GM21390 (cell line): ENCODE measurements at regions not wholly inside any gene's neighbourhood (a gene's known extent, or its start where the extent isn't known, plus 50 kb on each side); places are given as distances from the start of the nearest gene placed in this dataset.
A peak's percentile ranks its signal among the peaks of the same experiment; 100 is the strongest.
"Not testable (repeated sequence)": the region's sequence is repeated elsewhere in the genome, so short reads cannot be mapped to it uniquely, and the experiment has no call there.

Source experiments
- ATAC-seq: cut with Tn5 transposase; IDR thresholded peaks from one replicate; pipeline ENCODE4 v1.9.1; 2021; ENCODE audit not compliant: unreplicated experiment

DNA sequence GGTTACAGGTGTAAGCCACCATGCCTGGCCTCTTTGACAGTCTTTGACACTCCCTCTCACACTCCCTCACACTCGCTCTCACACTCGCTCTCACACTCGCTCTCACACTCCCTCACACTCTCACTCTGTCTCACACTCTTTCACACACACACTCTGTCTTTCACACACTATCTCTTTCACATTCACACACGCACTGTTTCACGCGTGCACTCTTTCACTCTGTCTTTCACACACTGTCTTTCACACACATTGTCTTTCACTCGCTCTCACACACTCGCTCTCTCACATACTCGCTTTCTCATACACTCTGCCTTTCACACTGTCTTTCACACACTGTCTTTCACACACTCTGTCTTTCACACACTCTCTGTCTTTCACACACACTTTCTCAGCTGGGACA, 167.1 kb upstream of the CXCL13 start:
- ATAC-seq: no peak

DNA sequence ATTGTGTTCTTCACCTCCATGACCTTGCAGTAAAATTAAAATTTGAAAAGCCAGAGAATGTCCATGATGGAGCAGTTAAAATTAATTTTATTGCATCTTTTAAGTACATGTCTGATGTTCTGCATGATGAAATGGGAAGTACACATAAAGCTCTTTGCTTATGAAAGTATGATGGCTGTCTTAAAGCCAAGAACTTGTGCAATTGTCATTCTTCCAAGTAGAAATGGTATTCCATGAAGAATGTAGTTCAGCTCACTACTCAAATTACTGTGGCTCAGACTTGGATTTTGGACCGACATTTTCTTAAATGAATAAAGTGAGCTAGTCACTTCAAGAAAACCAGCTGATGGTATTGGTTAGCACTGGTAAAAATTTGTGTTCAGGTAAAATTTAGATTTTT, 161.7 kb upstream of the CXCL13 start:
- no peak for ATAC-seq

DNA sequence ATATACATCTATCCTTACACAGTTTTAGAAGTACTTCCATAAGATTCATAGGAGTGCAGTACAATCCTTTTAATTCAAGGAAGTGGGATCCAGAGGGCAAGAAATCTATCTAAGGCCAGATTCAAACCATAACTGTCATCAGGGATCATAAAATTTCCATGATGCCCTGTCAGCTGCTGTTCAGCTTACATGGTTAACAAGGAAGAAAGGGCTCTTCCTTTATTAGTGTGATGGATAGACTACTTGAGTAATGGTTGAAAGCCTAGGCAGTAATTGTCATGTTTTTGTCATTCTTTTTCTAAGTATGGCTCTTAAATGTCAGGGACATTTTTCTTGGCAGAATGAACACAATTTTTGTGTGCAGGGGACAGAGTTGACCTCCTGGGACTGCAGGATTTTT, 159.8 kb upstream of the CXCL13 start:
- no peak for ATAC-seq

DNA sequence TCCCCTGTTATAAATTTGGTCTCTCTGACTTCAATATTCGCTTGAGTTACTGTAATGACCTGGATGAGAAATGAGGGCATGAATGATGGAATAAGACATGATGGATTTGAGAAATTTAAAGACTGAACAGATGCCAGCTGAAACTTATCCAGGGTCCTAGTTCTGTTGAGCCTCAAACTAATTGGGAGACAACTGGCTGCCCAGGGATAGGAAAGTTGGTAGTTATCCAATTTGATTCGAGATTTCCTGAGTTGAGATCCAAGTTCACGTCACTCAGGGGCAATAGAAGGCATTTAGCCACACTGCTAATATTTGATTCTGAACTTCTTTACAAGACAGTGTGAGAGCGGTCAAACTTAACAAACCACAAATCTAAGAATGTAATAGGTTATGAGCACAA, 159.0 kb upstream of the CXCL13 start:
- no peak for ATAC-seq

DNA sequence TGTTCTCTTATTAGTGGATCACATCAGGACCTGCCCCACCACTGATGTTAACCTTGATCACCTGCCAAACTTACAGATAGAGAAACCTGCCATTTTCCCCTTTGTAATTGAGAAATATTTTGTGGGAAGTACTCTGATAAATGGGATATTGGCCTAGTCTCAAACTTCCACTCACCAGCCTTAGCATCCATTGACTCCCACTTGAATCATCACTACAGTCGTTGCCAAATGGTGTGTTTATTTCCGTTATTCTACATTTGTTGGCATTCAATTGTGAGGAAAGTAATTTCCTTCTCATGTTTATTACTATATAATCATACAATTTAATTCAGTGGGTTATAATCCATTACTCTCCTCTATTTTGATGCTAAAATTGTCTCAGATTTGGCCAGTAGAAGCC, 156.4 kb upstream of the CXCL13 start:
- ATAC-seq: no peak

DNA sequence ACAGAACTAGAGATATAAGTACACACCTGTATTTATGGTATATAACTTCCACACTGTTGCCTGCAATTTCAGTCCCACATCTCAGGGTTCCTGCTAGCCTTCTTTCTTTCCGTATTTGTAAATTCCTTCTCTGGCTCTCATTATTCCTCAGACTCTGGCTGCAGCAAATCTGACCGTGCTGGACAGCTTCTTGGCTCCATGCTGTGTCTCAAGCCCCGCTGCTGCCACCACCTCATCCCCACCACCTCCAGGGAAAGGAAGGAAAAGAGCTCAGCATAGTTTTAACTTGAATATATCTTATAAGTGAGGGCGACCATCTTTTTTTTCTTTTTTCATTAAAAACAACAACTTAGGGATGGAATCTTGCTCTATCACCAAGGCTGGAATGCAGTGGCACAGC, 155.6 kb upstream of the CXCL13 start:
- ATAC-seq: no peak

DNA sequence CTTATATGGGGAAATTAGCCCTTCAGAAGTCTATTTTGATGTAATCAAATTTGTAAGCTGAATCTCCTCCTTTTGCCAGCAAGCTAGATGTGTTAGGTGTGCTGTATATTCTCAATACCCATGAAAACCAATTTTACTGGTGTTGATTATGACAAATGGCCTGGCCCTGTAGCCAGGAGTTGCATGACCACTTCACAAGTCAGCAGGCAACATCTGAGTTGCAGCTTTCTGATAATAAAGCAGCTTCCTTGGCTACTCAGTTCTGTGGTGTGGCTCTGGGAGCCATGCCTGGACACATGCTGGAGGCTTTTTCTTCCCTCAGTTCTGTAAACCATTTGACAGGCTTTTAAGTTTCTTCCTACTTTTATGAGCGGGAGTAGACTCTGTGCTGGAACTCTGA, 154.1 kb upstream of the CXCL13 start:
- ATAC-seq: no peak

DNA sequence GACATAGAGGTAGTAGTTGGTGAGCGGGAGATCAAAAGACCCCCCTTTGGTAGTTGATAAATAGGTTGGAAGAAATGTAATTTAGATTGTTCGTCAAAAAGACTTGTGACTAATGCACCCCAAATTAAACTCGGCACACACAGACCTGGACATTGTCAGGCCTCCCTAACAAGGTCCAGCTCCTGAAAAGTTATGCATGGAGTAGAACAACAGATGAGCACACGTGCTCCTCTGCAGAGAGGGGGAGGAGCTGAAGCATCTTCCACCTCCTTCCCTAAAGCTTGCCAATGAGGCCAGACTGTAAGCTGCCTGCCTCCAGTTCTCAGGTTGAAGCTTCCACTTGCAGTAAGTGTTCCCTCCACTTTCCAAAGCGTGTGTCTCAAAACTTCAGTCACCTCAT, 153.5 kb upstream of the CXCL13 start:
- not testable (repeated sequence) for ATAC-seq

DNA sequence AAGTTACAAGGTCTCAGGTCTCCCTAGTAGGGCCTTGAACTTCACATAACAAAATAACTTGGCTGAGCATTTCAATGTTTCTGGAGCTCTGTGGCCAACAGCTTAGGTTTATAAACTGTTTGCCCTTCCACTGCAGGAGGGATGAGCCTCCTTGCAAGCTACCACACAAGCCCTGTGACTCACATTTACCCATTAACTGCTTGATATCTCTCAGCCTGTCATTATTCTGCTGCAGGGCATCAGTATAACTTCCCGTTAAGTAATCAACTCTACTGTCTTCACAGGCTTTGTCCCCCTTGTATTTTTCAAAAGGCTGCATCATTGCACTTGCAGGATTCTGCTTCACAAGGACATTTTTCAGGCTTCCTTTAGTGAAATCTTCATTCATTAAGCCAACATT, 151.7 kb upstream of the CXCL13 start:
- no peak for ATAC-seq

DNA sequence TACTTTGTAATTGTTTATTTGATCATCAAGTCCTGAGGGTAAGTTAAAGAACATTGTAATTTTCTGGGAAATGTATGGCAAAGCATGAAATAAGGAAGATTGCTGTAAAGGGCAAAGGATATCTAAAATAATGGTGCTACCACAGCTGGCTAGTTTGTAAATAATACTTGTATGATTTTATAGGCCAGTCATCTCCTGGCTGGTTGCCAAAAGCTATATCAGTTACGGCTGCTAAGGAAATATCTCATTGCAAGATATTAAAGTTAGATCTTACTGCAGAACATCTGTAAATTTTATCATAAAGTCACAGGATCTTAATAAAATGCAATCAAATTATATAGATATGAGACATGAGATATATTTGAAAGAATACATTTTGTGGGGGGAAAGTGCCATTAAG, 150.8 kb upstream of the CXCL13 start:
- no peak for ATAC-seq

DNA sequence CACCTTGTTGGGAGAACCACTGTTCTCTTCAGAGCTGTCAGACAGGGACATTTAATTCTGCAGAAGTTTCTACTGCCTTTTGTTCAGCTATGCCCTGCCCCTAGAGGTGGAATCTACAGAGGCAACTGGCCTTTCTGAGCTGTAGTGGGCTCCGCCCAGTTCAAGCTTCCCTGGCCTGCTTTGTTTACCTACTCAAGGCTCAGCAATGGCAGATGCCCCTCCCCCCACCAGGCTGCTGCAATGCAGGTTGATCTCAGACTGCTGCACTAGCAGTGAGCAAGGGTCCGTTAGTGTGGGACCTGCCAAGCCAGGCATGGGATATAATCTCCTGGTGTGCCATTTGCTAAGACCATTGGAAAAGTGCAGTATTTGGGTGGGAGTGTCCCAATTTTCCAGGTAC, 141.5 kb upstream of the CXCL13 start:
- not testable (repeated sequence) for ATAC-seq

DNA sequence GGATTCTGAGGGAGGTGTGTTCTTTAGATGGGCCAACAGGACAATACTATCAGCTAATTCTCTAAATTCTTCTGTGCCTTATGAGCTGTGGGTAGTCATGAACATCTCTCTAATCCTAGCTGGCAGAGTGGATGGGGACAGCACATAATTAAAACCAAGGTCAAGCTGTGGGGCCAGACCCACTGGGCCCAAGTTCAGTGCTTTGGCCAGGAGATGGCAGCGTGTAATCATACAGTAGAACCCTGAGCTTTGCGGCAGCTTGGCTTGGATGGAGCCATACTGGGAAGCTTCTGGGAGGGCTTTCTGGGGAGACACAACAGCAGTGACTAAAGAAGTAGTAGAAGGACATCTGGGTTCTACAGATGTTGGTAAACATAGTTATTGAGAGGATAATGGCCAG, 140.3 kb upstream of the CXCL13 start:
- no peak for ATAC-seq

DNA sequence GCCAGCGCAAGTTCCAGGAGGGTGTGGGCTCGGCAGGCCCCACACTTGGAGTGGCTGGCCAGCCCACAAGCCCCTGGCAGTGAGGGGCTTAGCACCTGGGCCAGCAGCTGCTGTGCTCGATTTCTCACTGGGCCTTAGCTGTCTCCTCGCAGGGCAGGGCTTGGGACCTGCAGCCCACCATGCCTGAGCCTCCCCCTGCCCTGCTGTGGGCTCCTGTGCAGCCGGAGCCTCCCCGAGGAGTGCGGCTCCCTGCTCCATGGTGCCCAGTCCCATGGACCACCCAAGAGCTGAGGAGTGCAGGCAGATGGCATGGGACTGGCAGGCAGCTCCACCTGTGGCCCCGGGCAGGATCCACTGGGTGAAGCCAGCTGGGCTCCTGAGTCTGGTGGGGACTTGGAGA, 139.2 kb upstream of the CXCL13 start:
- no peak for ATAC-seq

DNA sequence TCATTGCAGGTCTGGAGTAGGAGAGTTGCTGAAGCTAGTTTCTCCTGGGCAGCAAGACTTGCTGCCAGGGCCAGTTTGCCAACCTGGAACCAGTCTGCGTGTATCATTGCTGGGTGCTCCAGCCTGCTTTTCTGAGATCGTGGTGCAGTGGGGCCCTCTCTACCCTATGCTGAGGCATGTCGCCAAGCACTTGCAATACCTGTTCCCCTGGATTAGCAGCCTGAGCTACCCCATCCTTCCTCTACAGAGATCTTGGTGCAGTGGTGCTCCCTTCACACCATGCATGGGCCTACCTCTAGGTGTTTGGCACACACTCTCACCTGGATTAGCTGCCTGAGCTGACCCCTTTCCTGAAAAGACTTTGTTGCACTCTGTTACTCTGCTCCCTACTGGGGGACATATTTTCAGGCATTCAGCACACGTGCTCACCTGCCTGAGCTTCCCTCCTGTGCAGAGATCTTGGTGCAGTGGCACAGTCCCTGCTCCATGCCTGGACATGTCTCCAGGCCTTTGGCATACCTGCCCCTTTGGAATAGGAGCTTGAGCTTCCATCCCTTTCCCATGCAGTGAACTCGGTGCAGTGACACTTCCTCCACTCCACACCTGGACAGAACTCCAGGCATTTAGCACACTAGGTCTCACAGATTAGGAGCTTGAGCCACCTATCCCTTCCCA, 133.7 kb upstream of the CXCL13 start:
- ATAC-seq: no peak

DNA sequence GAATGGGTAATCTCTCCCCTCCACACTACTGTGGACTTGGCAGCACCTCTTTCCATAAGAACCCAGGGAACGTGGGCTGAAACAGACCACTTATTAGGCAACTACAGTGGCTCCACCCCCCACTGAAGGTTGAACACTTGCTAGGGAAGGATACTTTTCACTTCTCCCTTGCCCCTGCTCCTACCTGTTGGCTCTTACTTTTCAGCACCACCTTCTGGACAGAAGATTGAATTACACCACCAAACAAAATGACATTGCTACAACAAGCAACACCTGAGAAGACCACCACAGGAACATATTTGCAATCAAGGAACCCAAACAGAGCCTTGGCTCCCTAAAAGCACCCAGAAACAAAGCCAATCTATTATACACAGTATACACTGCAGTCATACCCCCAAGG, 132.1 kb upstream of the CXCL13 start:
- ATAC-seq: peak; percentile 63

DNA sequence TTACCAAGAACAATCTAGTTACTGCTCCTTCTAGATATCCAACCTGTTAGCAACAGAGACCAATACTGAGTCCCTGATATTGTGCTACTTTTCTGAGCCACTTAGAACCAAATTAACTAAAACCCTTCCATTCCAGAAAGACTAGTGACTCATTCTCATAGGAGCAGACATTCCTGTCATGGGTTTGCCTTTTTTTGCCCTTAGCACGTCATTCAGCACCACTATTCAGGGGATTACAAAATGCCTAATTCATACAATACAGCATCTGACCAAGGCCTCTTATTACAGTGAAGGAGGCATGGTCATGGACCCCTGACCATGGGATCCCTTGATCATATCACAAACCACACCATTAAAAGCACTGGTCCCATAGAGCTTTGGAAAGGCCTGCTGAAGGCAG, 123.8 kb upstream of the CXCL13 start:
- ATAC-seq: no peak

DNA sequence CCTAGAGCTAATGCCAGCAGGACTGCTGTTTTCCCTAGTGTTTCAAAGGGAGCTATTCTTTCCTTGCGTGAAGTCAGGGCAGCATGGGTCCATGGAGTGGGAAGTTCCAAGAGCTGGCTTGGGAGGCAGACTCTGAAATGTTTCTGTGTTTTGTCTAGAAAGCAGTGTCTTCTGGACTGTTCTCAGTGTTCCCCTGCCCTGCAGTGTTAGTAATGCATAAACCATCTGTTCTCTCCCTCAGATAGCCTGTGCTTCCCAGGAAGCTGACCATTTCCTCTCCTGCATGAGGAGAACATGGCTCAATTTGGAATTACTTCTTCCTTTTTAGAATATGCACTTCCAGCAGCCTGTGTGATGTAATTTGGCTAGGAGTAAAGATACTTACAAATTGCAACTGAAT, 116.7 kb upstream of the CXCL13 start:
- ATAC-seq: no peak

DNA sequence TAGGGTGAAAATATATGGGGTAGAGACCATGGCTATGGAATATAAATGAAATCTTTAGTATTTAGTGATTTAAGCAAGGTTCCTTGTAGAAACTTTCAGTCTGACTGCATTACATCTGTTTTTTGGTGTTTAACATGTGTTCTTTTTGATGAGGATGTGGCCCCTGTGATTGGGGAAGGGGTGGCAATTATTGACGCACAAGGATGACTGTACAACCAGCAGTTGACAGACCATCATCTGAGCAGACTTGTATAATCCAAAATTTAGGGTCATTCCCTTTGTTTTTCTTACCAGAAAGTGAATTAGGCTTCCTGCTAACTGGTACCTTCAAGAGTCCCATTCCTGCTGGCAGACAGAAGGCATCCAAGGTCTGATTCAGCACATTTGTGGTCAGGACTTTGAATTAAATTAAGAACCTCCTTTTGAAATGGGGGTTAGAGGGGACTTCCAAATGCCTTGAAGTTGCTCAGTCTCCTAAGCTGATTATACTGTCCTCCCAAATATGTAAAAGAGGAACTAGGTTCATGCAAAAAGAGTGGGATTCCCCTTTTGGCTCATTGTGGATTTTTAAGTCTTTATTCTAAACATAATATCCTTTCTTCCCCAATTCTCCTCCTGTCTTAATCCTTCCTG, 112.4 kb upstream of the CXCL13 start:
- peak; percentile 72 for ATAC-seq

DNA sequence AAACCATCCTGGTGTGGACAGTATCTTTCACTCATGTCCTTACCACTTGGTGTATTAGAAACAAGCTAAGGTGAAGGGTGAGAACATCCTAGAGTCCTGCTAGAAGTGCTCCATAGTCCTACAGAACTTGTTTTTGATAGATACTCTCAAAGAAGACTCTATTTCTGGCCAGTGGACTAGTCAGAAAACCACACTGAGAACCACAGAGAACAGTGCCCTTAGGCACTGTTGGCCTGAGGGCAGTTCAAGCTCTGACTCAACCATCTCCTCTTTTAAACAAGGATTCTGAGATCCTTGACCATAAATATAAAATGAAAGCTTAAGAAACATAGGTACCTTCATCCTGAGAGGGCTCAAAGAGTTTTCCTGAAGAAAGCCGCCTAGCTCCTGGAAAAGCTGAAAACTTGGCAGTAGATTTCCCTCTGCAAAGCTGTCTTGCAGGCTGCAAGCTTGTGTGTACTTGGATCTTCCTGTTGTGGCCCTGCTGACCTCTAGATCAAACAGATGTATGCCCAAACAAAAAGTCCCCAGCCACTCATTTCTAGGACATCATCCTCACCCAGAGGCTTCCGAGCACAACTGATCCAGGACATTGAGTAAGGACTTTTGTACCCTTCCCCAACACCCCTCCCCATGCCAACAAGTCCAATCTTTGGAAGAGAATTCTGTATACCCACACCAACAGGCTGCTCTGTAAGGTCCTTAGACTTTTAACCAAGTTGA, 111.6 kb upstream of the CXCL13 start:
- ATAC-seq: peak; percentile 45

DNA sequence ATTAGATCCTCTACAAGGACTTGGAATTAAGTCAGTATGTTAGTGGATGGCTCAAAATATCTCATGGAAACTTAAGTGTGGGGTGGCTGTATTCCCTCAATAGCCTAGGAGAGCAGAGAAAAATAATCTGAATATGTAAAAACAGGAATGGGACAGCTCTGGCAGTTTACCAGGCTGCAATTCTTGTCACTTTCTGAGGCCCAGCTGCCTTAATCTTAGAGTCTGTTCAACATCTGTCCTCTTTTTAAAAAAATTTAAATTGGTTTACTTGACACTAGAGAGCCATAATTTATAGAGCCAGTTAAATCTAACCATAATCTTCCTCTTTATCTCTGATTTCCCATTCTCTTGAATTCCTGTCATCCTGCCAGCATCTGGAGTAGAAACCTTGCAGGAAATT, 109.2 kb upstream of the CXCL13 start:
- no peak for ATAC-seq

DNA sequence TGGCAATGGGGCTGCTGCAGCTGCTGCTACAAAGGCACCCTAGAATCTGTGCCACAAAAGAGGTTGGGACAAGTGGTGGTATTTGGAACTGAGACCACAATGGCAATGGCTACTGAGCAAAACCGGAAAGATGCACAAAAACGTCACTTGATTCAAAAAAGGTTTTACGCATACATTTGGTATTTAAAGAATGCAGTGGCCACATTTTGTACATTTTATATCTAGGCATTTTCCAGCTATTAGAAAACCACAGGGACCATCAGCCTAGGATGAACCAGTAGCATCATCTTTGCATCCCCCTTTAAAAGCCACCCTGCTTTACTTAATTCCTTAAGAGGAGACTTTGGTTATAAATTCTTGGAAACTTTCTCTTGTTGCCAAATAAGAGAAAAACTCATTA, 104.8 kb upstream of the CXCL13 start:
- ATAC-seq: no peak

DNA sequence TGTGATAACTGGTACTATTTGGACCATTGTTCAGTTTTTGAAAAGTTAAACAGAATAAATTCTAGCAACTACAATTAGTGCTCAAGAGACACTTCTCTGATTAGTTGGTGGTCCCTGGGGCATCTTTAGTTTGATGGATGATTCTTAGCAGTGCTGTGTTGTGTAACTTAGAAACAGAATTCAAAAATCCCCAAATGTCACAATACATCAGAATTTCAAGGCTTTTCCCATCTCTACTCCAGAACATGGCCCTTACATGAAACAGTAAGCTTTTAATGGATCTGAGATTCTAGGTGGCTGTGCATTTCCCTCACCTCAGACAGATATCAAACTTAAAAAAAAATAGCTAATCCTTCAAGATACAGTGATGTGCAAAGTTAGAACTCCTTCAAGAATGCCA, 104.4 kb upstream of the CXCL13 start:
- ATAC-seq: no peak

DNA sequence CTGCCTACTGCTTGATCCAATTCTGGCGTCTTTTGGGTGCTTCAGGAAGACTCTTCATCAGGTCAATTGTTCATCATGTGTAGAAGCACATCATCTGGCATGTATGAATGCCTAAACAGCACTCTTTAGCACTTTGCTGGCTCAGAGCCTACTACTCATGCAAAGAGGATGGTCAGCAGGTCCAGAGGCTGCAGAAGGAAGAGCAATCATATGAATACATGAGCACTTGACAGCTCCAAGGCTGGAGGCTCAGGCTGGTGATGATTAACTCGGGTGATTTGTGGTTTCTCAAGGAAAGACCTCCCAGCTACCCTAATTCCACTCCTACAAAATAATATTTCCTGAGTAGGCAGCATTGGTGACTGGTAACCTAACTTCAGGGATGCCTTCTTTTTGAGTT, 103.8 kb upstream of the CXCL13 start:
- no peak for ATAC-seq
